GM23338 (cell line): ENCODE measurements at regions not wholly inside any gene's neighbourhood (a gene's known extent, or its start where the extent isn't known, plus 50 kb on each side); places are given as distances from the start of the nearest gene placed in this dataset.

Experiments
- CREB1 ChIP-seq: fragments of 250-450 bp; sonication (Bioruptor Pico); IDR thresholded peaks from 2 replicates; pipeline ENCODE4 v1.5.0; 2020; ENCODE audit warnings: low read depth, mild to moderate bottlenecking, moderate library complexity
- EZH2phosphoT487 ChIP-seq: fragments of 200-600 bp; sonication (generic); IDR thresholded peaks from one replicate; pipeline ENCODE4 v1.8.1; 2018; ENCODE audit warnings: antibody characterized with exemption; ENCODE audit not compliant: unreplicated experiment
- POLR2AphosphoS5 ChIP-seq: IDR thresholded peaks from 2 replicates; pipeline ENCODE4 v1.6.1; 2016; ENCODE audit warnings: antibody characterized with exemption, low read depth
- TF ChIP-seq, protein P1 (sequence below), 2 experiments: fragments of 200-600 bp in 1 of 2; sonication (generic) in 1 of 2; conservative IDR thresholded peaks; 2 replicates each; pipeline versions ENCODE4 v1.5.1 to v1.6.1; 2016 to 2017; ENCODE audit warnings: antibody characterized with exemption in 2 of 2, low read depth in 2 of 2, mild to moderate bottlenecking in 2 of 2, moderate library complexity in 1 of 2

GRCh38 chr2:115946341-115946740, 1503.9 kb downstream of the DPP10 start:
- TF ChIP-seq, protein P1, sequence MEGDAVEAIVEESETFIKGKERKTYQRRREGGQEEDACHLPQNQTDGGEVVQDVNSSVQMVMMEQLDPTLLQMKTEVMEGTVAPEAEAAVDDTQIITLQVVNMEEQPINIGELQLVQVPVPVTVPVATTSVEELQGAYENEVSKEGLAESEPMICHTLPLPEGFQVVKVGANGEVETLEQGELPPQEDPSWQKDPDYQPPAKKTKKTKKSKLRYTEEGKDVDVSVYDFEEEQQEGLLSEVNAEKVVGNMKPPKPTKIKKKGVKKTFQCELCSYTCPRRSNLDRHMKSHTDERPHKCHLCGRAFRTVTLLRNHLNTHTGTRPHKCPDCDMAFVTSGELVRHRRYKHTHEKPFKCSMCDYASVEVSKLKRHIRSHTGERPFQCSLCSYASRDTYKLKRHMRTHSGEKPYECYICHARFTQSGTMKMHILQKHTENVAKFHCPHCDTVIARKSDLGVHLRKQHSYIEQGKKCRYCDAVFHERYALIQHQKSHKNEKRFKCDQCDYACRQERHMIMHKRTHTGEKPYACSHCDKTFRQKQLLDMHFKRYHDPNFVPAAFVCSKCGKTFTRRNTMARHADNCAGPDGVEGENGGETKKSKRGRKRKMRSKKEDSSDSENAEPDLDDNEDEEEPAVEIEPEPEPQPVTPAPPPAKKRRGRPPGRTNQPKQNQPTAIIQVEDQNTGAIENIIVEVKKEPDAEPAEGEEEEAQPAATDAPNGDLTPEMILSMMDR (conservative IDR thresholded peaks at IDR 0.05; ENCODE audit: low read depth in 2 of 2) = no peak
- TF ChIP-seq POLR2AphosphoS5 (no peak), CREB1 (no peak), EZH2phosphoT487 (no peak)
